SU-DHL-6 (cell line): ENCODE measurements at regions not wholly inside any gene's neighbourhood (a gene's known extent, or its start where the extent isn't known, plus 50 kb on each side); places are given as distances from the start of the nearest gene placed in this dataset.

Source experiments
- CTCF ChIP-seq: fragments of 200-600 bp; sonication (generic); IDR thresholded peaks from one replicate; pipeline ENCODE4 v1.5.1; 2017; ENCODE audit warnings: antibody characterized with exemption, mild to moderate bottlenecking, low read length, moderate library complexity; ENCODE audit not compliant: insufficient read depth, poor library complexity, severe bottlenecking
- EZH2phosphoT487 ChIP-seq: fragments of 200-600 bp; sonication (generic), shearing (Covaris generic); conservative IDR thresholded peaks from 2 replicates; pipeline ENCODE4 v1.6.1; 2018; ENCODE audit warnings: mild to moderate bottlenecking, antibody characterized with exemption, low read length, moderate library complexity, mixed read lengths

GRCh38 chr15:70526974-70527325 is 236.4 kb downstream of the UACA start:
- TF ChIP-seq CTCF (no peak), EZH2phosphoT487 (no peak)
